Mesendoderm (in vitro differentiated cells): ENCODE measurements at regions not wholly inside any gene's neighbourhood (a gene's known extent, or its start where the extent isn't known, plus 50 kb on each side); places are given as distances from the start of the nearest gene placed in this dataset.

ENCODE experiments used
- DNase-seq: peaks from one replicate; pipeline ENCODE4 v3.0.0; 2013
- H2AK5ac ChIP-seq: 2 replicates; pipeline ENCODE4 v1.6.1; 2013; ENCODE audit warnings: low read length, inconsistent platforms
- H2BK120ac ChIP-seq: 2 replicates; pipeline ENCODE4 v1.6.1; 2013; ENCODE audit warnings: low read depth, mild to moderate bottlenecking, low read length, moderate library complexity, mixed read lengths
- H2BK15ac ChIP-seq: replicated peaks from 2 replicates; pipeline ENCODE4 v1.6.1; 2013; ENCODE audit warnings: low read depth, mild to moderate bottlenecking, moderate library complexity
- H2BK5ac ChIP-seq: 2 replicates; pipeline ENCODE4 v1.6.1; 2013; ENCODE audit warnings: low read length, inconsistent platforms
- H3K18ac ChIP-seq: 2 replicates; pipeline ENCODE4 v1.6.1; 2013; ENCODE audit warnings: mild to moderate bottlenecking, low read length, mixed read lengths
- H3K23ac ChIP-seq: one replicate; pipeline ENCODE4 v1.6.1; 2013; ENCODE audit warnings: low read length
- H3K27ac ChIP-seq: 2 replicates; pipeline ENCODE4 v1.5.1; 2013; ENCODE audit warnings: low read depth, mild to moderate bottlenecking, inconsistent platforms, low read length, moderate library complexity
- H3K27me3 ChIP-seq: 2 replicates; pipeline ENCODE4 v1.6.1; 2013; ENCODE audit warnings: low read length, control low read depth, mild to moderate bottlenecking, inconsistent platforms; ENCODE audit not compliant: insufficient read depth, poor library complexity
- H3K36me3 ChIP-seq: 2 replicates; pipeline ENCODE4 v1.6.1; 2013; ENCODE audit warnings: low read length, inconsistent platforms; ENCODE audit not compliant: control insufficient read depth, insufficient read depth
- H3K4ac ChIP-seq: one replicate; pipeline ENCODE4 v1.6.1; 2013; ENCODE audit warnings: low read depth, mild to moderate bottlenecking, low read length, moderate library complexity
- H3K4me1 ChIP-seq: 2 replicates; pipeline ENCODE4 v1.6.1; 2013; ENCODE audit warnings: low read depth, low read length, inconsistent platforms; ENCODE audit not compliant: control insufficient read depth
- H3K4me2 ChIP-seq: 2 replicates; pipeline ENCODE4 v1.6.1; 2013; ENCODE audit warnings: low read length
- H3K4me3 ChIP-seq: 2 replicates; pipeline ENCODE4 v1.5.1; 2013; ENCODE audit warnings: mild to moderate bottlenecking, low read length
- H3K56ac ChIP-seq: one replicate; pipeline ENCODE4 v1.6.1; 2013; ENCODE audit warnings: low read length
- H3K79me1 ChIP-seq: 2 replicates; pipeline ENCODE4 v1.6.1; 2013; ENCODE audit warnings: low read length, inconsistent platforms
- H3K79me2 ChIP-seq: 2 replicates; pipeline ENCODE4 v1.6.1; 2013; ENCODE audit warnings: mild to moderate bottlenecking, low read length; ENCODE audit not compliant: control insufficient read depth, insufficient read depth
- H3K9ac ChIP-seq: 2 replicates; pipeline ENCODE4 v1.6.1; 2013; ENCODE audit warnings: low read length, inconsistent platforms
- H4K5ac ChIP-seq: one replicate; pipeline ENCODE4 v1.6.1; 2013; ENCODE audit warnings: low read length
- H4K8ac ChIP-seq: one replicate; pipeline ENCODE4 v1.6.1; 2013; ENCODE audit warnings: low read depth, mild to moderate bottlenecking, control low read depth, low read length, moderate library complexity
- WGBS: extraction: QIAGEN DNeasy Blood & Tissue Kit; methylation state at CpG from one replicate; pipeline ENCODE4 v1.1.7; 2013; ENCODE audit warnings: low lambda C conversion rate, missing lambda C conversion rate; ENCODE audit not compliant: insufficient coverage; ENCODE audit errors: extremely low coverage; 5-methylcytosine and 5-hydroxymethylcytosine counted together

DNA sequence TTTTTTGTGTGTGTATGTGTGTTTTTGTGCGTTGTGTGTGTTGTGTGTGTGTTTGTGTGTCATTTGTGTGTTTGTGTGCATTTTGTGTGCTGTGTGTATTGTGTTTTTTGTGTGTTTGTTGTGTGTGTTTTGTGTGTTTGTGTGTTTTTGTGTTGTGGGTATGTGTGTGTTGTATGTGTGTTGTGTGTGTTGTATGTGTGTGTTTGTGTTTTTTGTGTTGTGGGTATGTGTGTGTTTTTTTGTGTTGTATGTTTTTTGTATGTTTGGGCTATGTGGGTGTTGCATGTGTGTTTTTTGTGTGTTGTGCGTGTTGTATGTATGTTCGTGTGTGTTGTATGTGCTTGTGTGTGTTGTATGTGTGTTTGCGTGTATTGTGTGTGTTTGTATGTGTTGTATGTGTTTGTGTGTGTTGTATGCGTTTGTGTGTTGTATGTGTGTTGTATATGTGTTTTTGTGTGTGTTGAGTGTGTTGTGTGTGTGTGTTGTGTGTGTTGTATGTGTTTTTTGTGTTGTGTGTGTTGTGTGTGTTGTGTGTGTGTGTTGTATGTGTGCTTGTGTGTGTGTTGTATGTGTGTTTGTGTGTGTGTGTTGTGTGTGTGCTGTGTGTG lies 275.3 kb downstream of the HRH4 start:
- H3K79me1 ChIP-seq = no peaks in the 10 kb centered on the region
- H3K27ac ChIP-seq = no peak overlapping the region
- H3K23ac ChIP-seq = no peak overlapping the region
- H3K18ac ChIP-seq = no peak overlapping the region
- H3K36me3 ChIP-seq = no peaks in the 10 kb centered on the region
- no peak overlapping the region for H2AK5ac ChIP-seq
- H3K4me1 ChIP-seq = no peaks in the 10 kb centered on the region
- H3K4ac ChIP-seq = no peak overlapping the region
- H3K27me3 ChIP-seq = no peaks in the 10 kb centered on the region
- H3K4me2 ChIP-seq = no peak overlapping the region
- H3K79me2 ChIP-seq = no peaks in the 10 kb centered on the region
- WGBS = 100% methylated on average over 5 of the region's 5 CpGs
- no peak overlapping the region for H3K9ac ChIP-seq
- no peak overlapping the region for H2BK120ac ChIP-seq
- no peak overlapping the region for H3K56ac ChIP-seq
- H4K5ac ChIP-seq = no peak overlapping the region
- no peak overlapping the region for H2BK5ac ChIP-seq
- H3K4me3 ChIP-seq = no peak overlapping the region
- no peak overlapping the region for H2BK15ac ChIP-seq
- no peak overlapping the region for H4K8ac ChIP-seq
- DNase-seq = no peak

DNA sequence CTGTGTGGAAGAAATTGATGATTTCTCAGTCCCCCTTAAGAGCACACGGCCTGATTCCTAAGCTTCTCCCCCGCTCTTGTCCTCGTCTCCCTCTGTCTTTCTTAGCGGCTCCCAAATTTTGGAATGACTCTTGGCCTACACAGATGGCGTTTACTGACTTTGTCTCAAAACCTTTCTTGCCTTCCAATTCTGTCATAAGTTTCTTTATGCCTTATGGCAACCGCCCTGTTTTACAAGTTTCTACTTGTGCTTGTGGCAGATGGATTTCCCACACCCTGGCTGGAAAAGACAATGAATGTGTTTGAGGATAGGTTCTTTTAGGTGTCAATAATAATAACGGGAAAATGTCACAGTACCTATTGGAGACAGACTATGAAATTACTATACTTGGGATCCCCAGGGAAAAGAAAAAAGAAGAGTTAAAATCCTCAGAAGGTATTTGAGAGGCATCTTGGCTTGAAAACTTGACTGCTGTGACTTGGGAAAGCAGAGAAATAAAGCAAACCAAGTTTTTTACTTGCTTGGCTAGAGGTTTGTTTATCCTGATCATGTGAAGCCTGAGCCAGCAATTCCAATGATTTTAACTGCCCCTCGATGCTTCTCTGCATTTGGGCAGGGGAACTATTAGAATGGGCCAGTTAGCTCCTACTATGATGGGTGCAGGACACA lies 276.4 kb downstream of the HRH4 start:
- no CpG with 5 or more reads among the region's 8 CpGs for WGBS
- Histone ChIP-seq H2BK15ac (no peak overlapping the region), H3K56ac (no peak overlapping the region), H3K23ac (no peak overlapping the region), H4K8ac (no peak overlapping the region), H3K4ac (no peak overlapping the region), H3K4me3 (no peak overlapping the region), H2AK5ac (no peak overlapping the region), H3K9ac (no peak overlapping the region), H3K27ac (no peak overlapping the region), H3K4me2 (no peak overlapping the region), H3K27me3 (no peaks in the 10 kb centered on the region), H2BK120ac (no peak overlapping the region), H3K18ac (no peak overlapping the region), H4K5ac (no peak overlapping the region), H3K36me3 (no peaks in the 10 kb centered on the region), H3K4me1 (no peaks in the 10 kb centered on the region), H3K79me2 (no peaks in the 10 kb centered on the region), H3K79me1 (no peaks in the 10 kb centered on the region), H2BK5ac (no peak overlapping the region)
- no peak for DNase-seq

DNA sequence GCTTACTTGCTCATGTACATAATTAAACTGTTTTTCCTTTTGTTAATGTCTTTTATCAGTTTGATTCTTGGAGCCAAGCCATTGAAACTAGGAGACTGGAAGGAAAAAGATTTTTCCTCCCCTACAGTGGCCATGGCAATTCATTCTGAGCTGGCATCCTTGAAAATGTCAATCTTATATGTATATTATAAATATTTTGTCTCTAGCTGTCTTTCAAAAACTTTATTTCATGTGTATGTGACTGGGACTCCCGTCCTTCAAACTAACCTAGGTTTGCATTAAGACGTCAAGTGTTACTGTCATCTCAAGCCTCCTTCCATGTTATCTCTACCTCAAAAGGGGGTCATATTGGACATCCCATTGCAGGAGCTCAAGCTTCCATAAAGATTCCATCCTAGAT lies 280.4 kb downstream of the HRH4 start:
- H3K4ac ChIP-seq = no peak overlapping the region

DNA sequence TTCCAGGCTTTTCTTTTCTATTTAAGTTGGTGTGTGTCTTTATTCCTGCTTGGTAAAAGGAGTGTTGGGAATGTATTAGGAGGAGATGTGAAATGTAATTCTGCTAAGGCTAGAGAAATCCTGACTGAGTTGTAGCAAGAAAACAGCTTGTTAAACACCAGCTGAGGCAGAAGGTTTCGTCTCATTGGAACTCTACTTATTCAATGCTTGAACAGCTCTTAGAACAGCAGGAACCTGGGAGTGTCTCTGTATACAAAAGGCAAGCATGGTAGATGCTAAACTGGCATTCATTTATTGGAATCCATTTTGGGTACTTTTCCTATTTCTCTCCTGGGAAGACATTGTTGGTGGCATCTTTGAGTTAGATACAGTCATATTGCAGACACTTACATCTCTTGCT lies 280.9 kb downstream of the HRH4 start:
- Histone ChIP-seq H3K4ac (no peak overlapping the region), H2AK5ac (no peak overlapping the region), H3K56ac (no peak overlapping the region), H4K8ac (no peak overlapping the region), H3K36me3 (no peaks in the 10 kb centered on the region), H2BK5ac (no peak overlapping the region), H3K79me2 (no peaks in the 10 kb centered on the region), H3K4me2 (no peak overlapping the region), H3K27ac (no peak overlapping the region), H3K4me3 (no peak overlapping the region), H3K18ac (no peak overlapping the region), H3K4me1 (no peaks in the 10 kb centered on the region), H3K9ac (no peak overlapping the region), H2BK15ac (no peak overlapping the region), H3K23ac (no peak overlapping the region), H4K5ac (no peak overlapping the region), H2BK120ac (no peak overlapping the region), H3K27me3 (no peaks in the 10 kb centered on the region), H3K79me1 (no peaks in the 10 kb centered on the region)
- no CpG with 5 or more reads among the region's 1 CpG for WGBS
- DNase-seq = no peak

More for the DNA sequence above, 280.4 kb downstream of the HRH4 start:
- H2BK15ac ChIP-seq = no peak overlapping the region
- no peak overlapping the region for H3K18ac ChIP-seq
- H3K23ac ChIP-seq = no peak overlapping the region
- H3K27ac ChIP-seq = no peak overlapping the region
- no peak overlapping the region for H2BK5ac ChIP-seq
- no CpG with 5 or more reads among the region's 2 CpGs for WGBS
- DNase-seq = no peak
- H3K27me3 ChIP-seq = no peaks in the 10 kb centered on the region
- no peak overlapping the region for H2BK120ac ChIP-seq
- H3K56ac ChIP-seq = no peak overlapping the region
- H3K4me3 ChIP-seq = no peak overlapping the region
- H3K79me2 ChIP-seq = no peaks in the 10 kb centered on the region
- no peak overlapping the region for H3K4me2 ChIP-seq
- no peaks in the 10 kb centered on the region for H3K79me1 ChIP-seq
- no peaks in the 10 kb centered on the region for H3K36me3 ChIP-seq
- H3K9ac ChIP-seq = no peak overlapping the region
- H4K5ac ChIP-seq = no peak overlapping the region
- H4K8ac ChIP-seq = no peak overlapping the region
- H2AK5ac ChIP-seq = no peak overlapping the region
- no peaks in the 10 kb centered on the region for H3K4me1 ChIP-seq

DNA sequence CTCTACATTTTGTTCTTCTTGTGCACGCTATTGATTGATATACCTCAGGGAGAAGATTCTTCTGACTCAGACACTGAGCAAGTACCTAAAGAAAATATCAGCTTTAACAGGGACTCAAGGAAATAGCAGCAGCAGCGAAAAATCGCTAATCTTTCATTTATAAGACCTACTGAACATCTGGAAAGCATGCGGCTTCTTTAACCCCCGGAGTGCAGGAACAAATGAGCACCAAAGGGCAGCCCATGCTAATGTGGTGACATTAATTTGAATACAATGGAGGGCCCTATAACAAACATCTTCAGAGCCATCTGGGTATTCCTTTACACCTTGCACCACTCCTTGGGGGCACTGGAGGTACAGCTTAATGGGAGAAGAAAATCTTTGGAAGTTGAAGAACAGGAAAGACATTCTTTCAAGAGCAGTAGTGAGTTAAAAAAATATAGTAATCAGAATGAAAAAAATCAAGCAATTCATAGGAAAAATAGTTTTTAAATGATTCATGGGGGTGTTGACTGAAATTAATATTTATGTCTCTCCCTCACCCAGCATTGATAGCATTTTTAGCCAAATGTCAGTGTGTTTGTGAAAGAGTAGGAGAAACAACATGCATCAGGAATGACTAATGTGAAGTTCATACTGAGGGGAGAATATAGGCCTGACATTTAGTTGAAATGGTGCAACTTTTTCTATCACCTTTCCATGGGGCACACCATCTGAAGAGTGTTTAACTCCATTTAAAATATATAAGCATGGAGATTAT lies 281.7 kb downstream of the HRH4 start:
- Histone ChIP-seq H4K8ac (no peak overlapping the region), H3K9ac (no peak overlapping the region), H3K4me1 (no peaks in the 10 kb centered on the region), H3K79me2 (no peaks in the 10 kb centered on the region), H3K4ac (no peak overlapping the region), H3K23ac (no peak overlapping the region), H3K27me3 (no peaks in the 10 kb centered on the region), H3K36me3 (no peaks in the 10 kb centered on the region), H3K4me2 (no peak overlapping the region), H3K79me1 (no peaks in the 10 kb centered on the region), H2BK5ac (no peak overlapping the region), H2BK15ac (no peak overlapping the region), H3K27ac (no peak overlapping the region), H2BK120ac (no peak overlapping the region), H3K18ac (no peak overlapping the region), H3K56ac (no peak overlapping the region), H3K4me3 (no peak overlapping the region), H4K5ac (no peak overlapping the region), H2AK5ac (no peak overlapping the region)
- no peak for DNase-seq
- no CpG with 5 or more reads among the region's 5 CpGs for whole genome bisulfite sequencing
